HUES48 (cell line): ENCODE measurements at regions not wholly inside any gene's neighbourhood (a gene's known extent, or its start where the extent isn't known, plus 50 kb on each side); places are given as distances from the start of the nearest gene placed in this dataset.

Experiments
- H3K27ac ChIP-seq: one replicate; pipeline ENCODE4 v1.7.0; 2013; ENCODE audit warnings: low read depth, low read length, inconsistent platforms
- H3K27me3 ChIP-seq: 2 replicates; pipeline ENCODE4 v1.6.1; 2013; ENCODE audit warnings: mild to moderate bottlenecking, low read length; ENCODE audit not compliant: control insufficient read depth, insufficient read depth
- H3K36me3 ChIP-seq: 2 replicates; pipeline ENCODE4 v1.6.1; 2013; ENCODE audit warnings: low read length; ENCODE audit not compliant: control insufficient read depth, insufficient read depth
- H3K4me1 ChIP-seq: 2 replicates; pipeline ENCODE4 v1.6.1; 2013; ENCODE audit warnings: mild to moderate bottlenecking, low read length; ENCODE audit not compliant: control insufficient read depth, insufficient read depth
- H3K4me3 ChIP-seq: 2 replicates; pipeline ENCODE4 v1.5.1; 2013; ENCODE audit warnings: mild to moderate bottlenecking, low read depth, low read length
- H3K9ac ChIP-seq: 2 replicates; pipeline ENCODE4 v1.6.1; 2013; ENCODE audit warnings: mild to moderate bottlenecking, low read depth, low read length, moderate library complexity
- H3K9me3 ChIP-seq: 2 replicates; pipeline ENCODE4 v1.6.1; 2013; ENCODE audit warnings: low read length; ENCODE audit not compliant: control insufficient read depth, insufficient read depth

- no peak overlapping the region for H3K27ac ChIP-seq
Measured at GRCh38 chr4:152103181-152103901, 342.5 kb upstream of the GATB start.

GRCh38 chr4:152102436-152103000 lies 341.7 kb upstream of the GATB start:
- Histone ChIP-seq H3K4me1 (no peaks in the 10 kb centered on the region), H3K9ac (no peak overlapping the region; the same call in 1 of the 2 replicates), H3K27ac (no peak overlapping the region), H3K36me3 (no peaks in the 10 kb centered on the region), H3K4me3 (no peak overlapping the region), H3K9me3 (no peaks in the 10 kb centered on the region), H3K27me3 (no peaks in the 10 kb centered on the region)

More at GRCh38 chr4:152103181-152103901, 342.5 kb upstream of the GATB start:
- H3K4me3 ChIP-seq = no peak overlapping the region
- no peaks in the 10 kb centered on the region for H3K4me1 ChIP-seq
- H3K27me3 ChIP-seq = no peaks in the 10 kb centered on the region
- H3K9ac ChIP-seq = no peak overlapping the region
- no peaks in the 10 kb centered on the region for H3K9me3 ChIP-seq
- H3K36me3 ChIP-seq = no peaks in the 10 kb centered on the region

- H3K4me3 ChIP-seq = no peak overlapping the region
- no peaks in the 10 kb centered on the region for H3K9me3 ChIP-seq
- no peaks in the 10 kb centered on the region for H3K27me3 ChIP-seq
- no peak overlapping the region; the same call in 1 of the 2 replicates for H3K9ac ChIP-seq
- H3K4me1 ChIP-seq = no peaks in the 10 kb centered on the region
- H3K27ac ChIP-seq = no peak overlapping the region
- no peaks in the 10 kb centered on the region for H3K36me3 ChIP-seq
Measured at GRCh38 chr4:152101556-152102435, 341.0 kb upstream of the GATB start.

GRCh38 chr4:152100379-152101201 lies 339.8 kb upstream of the GATB start:
- H3K9me3 ChIP-seq = no peaks in the 10 kb centered on the region
- H3K27ac ChIP-seq = no peak overlapping the region
- H3K36me3 ChIP-seq = no peaks in the 10 kb centered on the region
- no peaks in the 10 kb centered on the region for H3K4me1 ChIP-seq
- H3K27me3 ChIP-seq = no peaks in the 10 kb centered on the region
- H3K4me3 ChIP-seq = no peak overlapping the region
- no peak overlapping the region for H3K9ac ChIP-seq

GRCh38 chr4:152099981-152100378 lies 339.2 kb upstream of the GATB start:
- no peak overlapping the region for H3K4me3 ChIP-seq
- H3K4me1 ChIP-seq = no peaks in the 10 kb centered on the region
- no peak overlapping the region for H3K27ac ChIP-seq
- no peaks in the 10 kb centered on the region for H3K36me3 ChIP-seq
- H3K27me3 ChIP-seq = no peaks in the 10 kb centered on the region
- H3K9me3 ChIP-seq = no peaks in the 10 kb centered on the region
- H3K9ac ChIP-seq = no peak overlapping the region

- Histone ChIP-seq H3K27ac (no peak overlapping the region), H3K9ac (no peak overlapping the region), H3K36me3 (no peaks in the 10 kb centered on the region), H3K27me3 (no peaks in the 10 kb centered on the region), H3K9me3 (no peaks in the 10 kb centered on the region), H3K4me1 (no peaks in the 10 kb centered on the region), H3K4me3 (no peak overlapping the region)
Measured at GRCh38 chr4:152099555-152099954, 338.7 kb upstream of the GATB start.

GRCh38 chr4:152099061-152099425 lies 338.2 kb upstream of the GATB start:
- Histone ChIP-seq H3K9ac (no peak overlapping the region), H3K36me3 (no peaks in the 10 kb centered on the region), H3K27me3 (no peaks in the 10 kb centered on the region), H3K4me1 (no peaks in the 10 kb centered on the region), H3K9me3 (no peaks in the 10 kb centered on the region), H3K4me3 (no peak overlapping the region), H3K27ac (no peak overlapping the region)

- Histone ChIP-seq H3K9ac (no peak overlapping the region), H3K27ac (no peak overlapping the region)
Measured at GRCh38 chr4:152098365-152099060, 337.7 kb upstream of the GATB start.

GRCh38 chr4:152097371-152097770 lies 336.6 kb upstream of the GATB start:
- Histone ChIP-seq H3K27me3 (no peaks in the 10 kb centered on the region), H3K4me3 (no peak overlapping the region)

More at GRCh38 chr4:152098365-152099060, 337.7 kb upstream of the GATB start:
- no peaks in the 10 kb centered on the region for H3K4me1 ChIP-seq
- no peaks in the 10 kb centered on the region for H3K27me3 ChIP-seq
- no peaks in the 10 kb centered on the region for H3K9me3 ChIP-seq
- H3K4me3 ChIP-seq = no peak overlapping the region
- no peaks in the 10 kb centered on the region for H3K36me3 ChIP-seq

GRCh38 chr4:152095701-152096070 lies 334.9 kb upstream of the GATB start:
- Histone ChIP-seq H3K27me3 (no peaks in the 10 kb centered on the region), H3K9me3 (no peaks in the 10 kb centered on the region), H3K4me3 (no peak overlapping the region), H3K27ac (no peak overlapping the region), H3K4me1 (no peaks in the 10 kb centered on the region), H3K9ac (no peak overlapping the region), H3K36me3 (no peaks in the 10 kb centered on the region)

More at GRCh38 chr4:152097371-152097770, 336.6 kb upstream of the GATB start:
- Histone ChIP-seq H3K4me1 (no peaks in the 10 kb centered on the region), H3K36me3 (no peaks in the 10 kb centered on the region), H3K9ac (no peak overlapping the region), H3K9me3 (no peaks in the 10 kb centered on the region), H3K27ac (no peak overlapping the region)
